ENCODE measurements at regions not wholly inside any gene's neighbourhood (a gene's known extent, or its start where the extent isn't known, plus 50 kb on each side); places are given as distances from the start of the nearest gene placed in this dataset.

GRCh38 chr21:20774737-20775136, 223.5 kb upstream of the NCAM2 start:
- TF ChIP-seq POLR2A (IDR thresholded peaks at IDR 0.05; ENCODE audit: low read depth) (no peak), CTCF (IDR thresholded peaks at IDR 0.05) (no peak), POLR2AphosphoS5 (IDR thresholded peaks at IDR 0.05) (no peak), EP300 (IDR thresholded peaks at IDR 0.05) (no peak)
